Spleen (tissue), 11 donors: ENCODE measurements at regions not wholly inside any gene's neighbourhood (a gene's known extent, or its start where the extent isn't known, plus 50 kb on each side); places are given as distances from the start of the nearest gene placed in this dataset.
"Not testable (repeated sequence)": the region's sequence is repeated elsewhere in the genome, so short reads cannot be mapped to it uniquely, and the experiment has no call there.

Experiments
- DNase-seq: peaks from one replicate; pipeline ENCODE4 v3.0.0-alpha.2; 2020
- H3K27ac ChIP-seq, 8 donors: fragments of 200-600 bp; sonication (generic) in 7 of 8; 1 replicate in 4 of 8; 2 replicates in 4 of 8; pipeline versions ENCODE4 v1.5.0 to v1.8.0; 2016 to 2021; ENCODE audit warnings: inconsistent platforms in 4 of 8, mild to moderate bottlenecking in 4 of 8, moderate library complexity in 1 of 8
- H3K27me3 ChIP-seq, 7 donors: fragments of 200-600 bp; sonication (generic) in 6 of 7; replicated peaks in 1 of 7; 1 replicate in 4 of 7; 2 replicates in 3 of 7; pipeline versions ENCODE4 v1.5.0 to v1.8.0; 2016 to 2021; ENCODE audit warnings: inconsistent platforms in 3 of 7, mild to moderate bottlenecking in 1 of 7
- H3K36me3 ChIP-seq, 6 donors: fragments of 200-600 bp; sonication (generic) in 5 of 6; 1 replicate in 4 of 6; 2 replicates in 2 of 6; pipeline versions ENCODE4 v1.5.0 to v1.8.0; 2016 to 2021; ENCODE audit warnings: inconsistent platforms in 2 of 6
- H3K4me1 ChIP-seq, 6 donors: fragments of 200-600 bp; sonication (generic) in 5 of 6; 1 replicate in 3 of 6; 2 replicates in 3 of 6; pipeline versions ENCODE4 v1.5.0 to v1.8.0; 2016 to 2021; ENCODE audit warnings: inconsistent platforms in 3 of 6
- H3K4me3 ChIP-seq, 8 donors: fragments of 200-600 bp; sonication (generic) in 7 of 8; 1 replicate in 4 of 8; 2 replicates in 4 of 8; pipeline versions ENCODE4 v1.5.0 to v1.8.0; 2016 to 2021; ENCODE audit warnings: inconsistent platforms in 4 of 8, mild to moderate bottlenecking in 4 of 8, moderate library complexity in 2 of 8
- H3K9me3 ChIP-seq, 8 donors: fragments of 200-600 bp; sonication (generic) in 7 of 8; 1 replicate in 4 of 8; 2 replicates in 4 of 8; pipeline versions ENCODE4 v1.5.0 to v1.8.0; 2016 to 2021; ENCODE audit warnings: inconsistent platforms in 4 of 8
- CTCF ChIP-seq, 11 experiments: fragments of 200-600 bp in 7 of 11; fragments of 450-650 bp in 4 of 11; sonication (generic) in 4 of 11; IDR thresholded peaks in 8 of 11; conservative IDR thresholded peaks in 3 of 11; 1 replicate in 7 of 11; 2 replicates in 4 of 11; pipeline versions ENCODE4 v1.4.0 to v1.8.0; 2016 to 2021; ENCODE audit warnings: antibody characterized with exemption in 11 of 11, inconsistent platforms in 4 of 11, mild to moderate bottlenecking in 1 of 11
- POLR2A ChIP-seq, 3 donors: fragments of 450-650 bp; IDR thresholded peaks; one replicate each; pipeline ENCODE4 v1.5.1; 2017; ENCODE audit warnings: antibody characterized with exemption in 3 of 3, mild to moderate bottlenecking in 1 of 3
- POLR2AphosphoS5 ChIP-seq, 3 donors: sonication (generic); formaldehyde crosslinking; IDR thresholded peaks; one replicate each; pipeline ENCODE4 v1.5.1; 2017; ENCODE audit warnings: antibody characterized with exemption in 3 of 3
- WGBS, 5 donors: extraction: QIAGEN DNeasy Blood & Tissue Kit in 3 of 5; methylation state at CpG; one replicate each; pipeline versions ENCODE4 v1.1.5 to v1.1.7; 2013 to 2018; 5-methylcytosine and 5-hydroxymethylcytosine counted together
- intact Hi-C: fragments of 100-400 bp; cut with DNase I; formaldehyde crosslinking; loops from one replicate; pipeline ENCODE4 v1.15.0; 2023; ENCODE audit warnings: low total_unique reads
- donor health status: healthy with polysubstance abuse.
- donor health status: DM: no; HTN: no; CAD: no; lungs with moderate emphysema.
- donor health status: DM: no; HTN: no; CAD: no.
- donor health status: Bipolar disorder and iron deficiency.
- donor health status: healthy.
- donor health status: DM: no; HTN: no; CAD: no.
- donor health status: DM: yes; HTN: yes; CAD: no.

- Histone ChIP-seq H3K27ac (no peak overlapping the region), H3K27me3 (no peaks in the 10 kb centered on the region), H3K4me3 (no peak overlapping the region), H3K36me3 (no peaks in the 10 kb centered on the region), H3K9me3 (no peaks in the 10 kb centered on the region), H3K4me1 (no peaks in the 10 kb centered on the region)
- 84 to 92% (median 88%) methylated on average over 2 of the region's 2 CpGs for WGBS, 5 donors
- no peak for DNase-seq
- intact Hi-C loops, result no loop called here
- TF ChIP-seq POLR2A (IDR thresholded peaks at IDR 0.05), result no peak
- TF ChIP-seq POLR2AphosphoS5 (IDR thresholded peaks at IDR 0.05), result no peak
- TF ChIP-seq CTCF (IDR thresholded peaks at IDR 0.05 in 8 of 11, conservative IDR thresholded peaks at IDR 0.05 in 3 of 11), result no peak
Measured at GRCh38 chr4:114038762-114039387, 59.4 kb upstream of the ARSJ start.

GRCh38 chr4:114040319-114041116 is 61.1 kb upstream of the ARSJ start:
- no peak for TF ChIP-seq POLR2A (IDR thresholded peaks at IDR 0.05)
- TF ChIP-seq CTCF (IDR thresholded peaks at IDR 0.05 in 8 of 11, conservative IDR thresholded peaks at IDR 0.05 in 3 of 11), result no peak
- no peak for TF ChIP-seq POLR2AphosphoS5 (IDR thresholded peaks at IDR 0.05)
- Histone ChIP-seq H3K27ac (no peak overlapping the region), H3K9me3 (no peaks in the 10 kb centered on the region), H3K4me3 (no peak overlapping the region), H3K27me3 (no peaks in the 10 kb centered on the region), H3K36me3 (no peaks in the 10 kb centered on the region), H3K4me1 (no peaks in the 10 kb centered on the region)
- intact Hi-C loops, result no loop called here
- WGBS, 5 donors, result 43 to 55% (median 47%) methylated on average over 3 of the region's 3 CpGs
- DNase-seq, result no peak

- no peak for TF ChIP-seq POLR2A (IDR thresholded peaks at IDR 0.05)
- no peak for TF ChIP-seq CTCF (IDR thresholded peaks at IDR 0.05 in 8 of 11, conservative IDR thresholded peaks at IDR 0.05 in 3 of 11)
- TF ChIP-seq POLR2AphosphoS5 (IDR thresholded peaks at IDR 0.05), result no peak
- no peak for DNase-seq
- intact Hi-C loops, result no loop called here
- Histone ChIP-seq H3K27me3 (no peaks in the 10 kb centered on the region), H3K4me1 (no peaks in the 10 kb centered on the region), H3K4me3 (no peak overlapping the region), H3K36me3 (no peaks in the 10 kb centered on the region), H3K27ac (no peak overlapping the region), H3K9me3 (no peaks in the 10 kb centered on the region)
- WGBS, 5 donors, result 88 to 92% (median 89%) methylated on average over 2 of the region's 2 CpGs
Measured at GRCh38 chr4:114041117-114041475, 61.6 kb upstream of the ARSJ start.

GRCh38 chr4:114043116-114043515 is 63.7 kb upstream of the ARSJ start:
- no peaks in the 10 kb centered on the region for H3K9me3 ChIP-seq
- intact Hi-C loops, result no loop called here
- H3K4me1 ChIP-seq, result no peaks in the 10 kb centered on the region
- no peaks in the 10 kb centered on the region for H3K27me3 ChIP-seq
- no peaks in the 10 kb centered on the region for H3K36me3 ChIP-seq
- TF ChIP-seq POLR2A (IDR thresholded peaks at IDR 0.05), result no peak
- no peak for TF ChIP-seq CTCF (IDR thresholded peaks at IDR 0.05 in 8 of 11, conservative IDR thresholded peaks at IDR 0.05 in 3 of 11)
- TF ChIP-seq POLR2AphosphoS5 (IDR thresholded peaks at IDR 0.05), result no peak
- H3K4me3 ChIP-seq, result no peak overlapping the region
- no peak overlapping the region for H3K27ac ChIP-seq
- DNase-seq, result no peak

GRCh38 chr4:114044351-114044750 is 64.9 kb upstream of the ARSJ start:
- 88 to 96% (median 90%) methylated on average over 14 of the region's 14 CpGs for WGBS, 5 donors
- H3K4me3 ChIP-seq, intact Hi-C loops, H3K4me1 ChIP-seq, H3K9me3 ChIP-seq, H3K27ac ChIP-seq, DNase-seq, H3K27me3 ChIP-seq, H3K36me3 ChIP-seq: not testable (repeated sequence)
